Trophoblast cell (in vitro differentiated cells and primary cell): ENCODE measurements at regions not wholly inside any gene's neighbourhood (a gene's known extent, or its start where the extent isn't known, plus 50 kb on each side); places are given as distances from the start of the nearest gene placed in this dataset.

Experiments used
- DNase-seq, 2 donors: peaks; one replicate each; pipeline ENCODE4 v3.0.0-alpha.2; 2016
- H2AFZ ChIP-seq: 2 replicates; pipeline ENCODE4 v1.6.1; 2013; ENCODE audit warnings: low read length, moderate library complexity, mild to moderate bottlenecking; ENCODE audit not compliant: insufficient read depth, poor library complexity
- H2AK5ac ChIP-seq: 2 replicates; pipeline ENCODE4 v1.6.1; 2013; ENCODE audit warnings: mild to moderate bottlenecking, low read length
- H2BK120ac ChIP-seq: 2 replicates; pipeline ENCODE4 v1.6.1; 2013; ENCODE audit warnings: low read length, mild to moderate bottlenecking, moderate library complexity; ENCODE audit not compliant: insufficient read depth, poor library complexity
- H2BK12ac ChIP-seq: 2 replicates; pipeline ENCODE4 v1.6.1; 2013; ENCODE audit warnings: mild to moderate bottlenecking, low read length, moderate library complexity
- H2BK5ac ChIP-seq: 2 replicates; pipeline ENCODE4 v1.6.1; 2013; ENCODE audit warnings: low read length, low read depth, moderate library complexity, mild to moderate bottlenecking; ENCODE audit not compliant: poor library complexity
- H3K14ac ChIP-seq: 2 replicates; pipeline ENCODE4 v1.6.1; 2013; ENCODE audit warnings: mild to moderate bottlenecking, low read length
- H3K18ac ChIP-seq: 2 replicates; pipeline ENCODE4 v1.6.1; 2013; ENCODE audit warnings: mild to moderate bottlenecking, low read length
- H3K23ac ChIP-seq: 2 replicates; pipeline ENCODE4 v1.6.1; 2013; ENCODE audit warnings: low read length
- H3K27ac ChIP-seq: 2 replicates; pipeline ENCODE4 v1.5.1; 2013; ENCODE audit warnings: low read depth, mild to moderate bottlenecking, inconsistent platforms, low read length, moderate library complexity
- H3K27me3 ChIP-seq: 2 replicates; pipeline ENCODE4 v1.6.1; 2013; ENCODE audit warnings: inconsistent platforms, mild to moderate bottlenecking, low read length, moderate library complexity; ENCODE audit not compliant: insufficient read depth
- H3K36me3 ChIP-seq, 2 experiments: 1 replicate in 1 of 2; 2 replicates in 1 of 2; pipeline ENCODE4 v1.6.1; 2013; ENCODE audit warnings: low read length in 2 of 2, mild to moderate bottlenecking in 2 of 2, moderate library complexity in 1 of 2; ENCODE audit not compliant: insufficient read depth in 2 of 2, control insufficient read depth in 1 of 2
- H3K4ac ChIP-seq: 2 replicates; pipeline ENCODE4 v1.6.1; 2013; ENCODE audit warnings: low read depth, mild to moderate bottlenecking, low read length, moderate library complexity
- H3K4me1 ChIP-seq, 2 experiments: 1 replicate in 1 of 2; 2 replicates in 1 of 2; pipeline ENCODE4 v1.6.1; 2013; ENCODE audit warnings: low read length in 2 of 2, mild to moderate bottlenecking in 2 of 2, moderate library complexity in 1 of 2; ENCODE audit not compliant: insufficient read depth in 2 of 2, control insufficient read depth in 1 of 2
- H3K4me2 ChIP-seq: 2 replicates; pipeline ENCODE4 v1.6.1; 2013; ENCODE audit warnings: inconsistent platforms, mild to moderate bottlenecking, low read length, moderate library complexity
- H3K4me3 ChIP-seq: 2 replicates; pipeline ENCODE4 v1.5.1; 2013; ENCODE audit warnings: mild to moderate bottlenecking, low read depth, low read length, inconsistent platforms
- H3K79me1 ChIP-seq: one replicate; pipeline ENCODE4 v1.6.1; 2013; ENCODE audit warnings: low read length
- H3K79me2 ChIP-seq: 2 replicates; pipeline ENCODE4 v1.6.1; 2013; ENCODE audit warnings: low read length, mild to moderate bottlenecking; ENCODE audit not compliant: control insufficient read depth, insufficient read depth, poor library complexity
- H3K9ac ChIP-seq: 2 replicates; pipeline ENCODE4 v1.6.1; 2013; ENCODE audit warnings: mild to moderate bottlenecking, low read length
- H3K9me3 ChIP-seq: 2 replicates; pipeline ENCODE4 v1.6.1; 2013; ENCODE audit warnings: low read depth, mild to moderate bottlenecking, control low read depth, inconsistent platforms, low read length; ENCODE audit not compliant: insufficient read depth
- H4K12ac ChIP-seq: 2 replicates; pipeline ENCODE4 v1.6.1; 2013; ENCODE audit warnings: low read depth, mild to moderate bottlenecking, low read length, moderate library complexity
- H4K8ac ChIP-seq: 2 replicates; pipeline ENCODE4 v1.6.1; 2013; ENCODE audit warnings: low read depth, mild to moderate bottlenecking, low read length, moderate library complexity
- H4K91ac ChIP-seq: one replicate; pipeline ENCODE4 v1.6.1; 2013; ENCODE audit warnings: low read depth, mild to moderate bottlenecking, low read length, moderate library complexity
- WGBS: extraction: QIAGEN DNeasy Blood & Tissue Kit; methylation state at CpG from one replicate; pipeline ENCODE4 v1.1.7; 2013; ENCODE audit warnings: missing lambda C conversion rate; ENCODE audit not compliant: insufficient read length, insufficient coverage; ENCODE audit errors: extremely low coverage; 5-methylcytosine and 5-hydroxymethylcytosine counted together

GRCh38 chr6:167581637-167582036 is 245.1 kb upstream of the AFDN start:
- Histone ChIP-seq H3K9me3 (no peaks in the 10 kb centered on the region), H2BK120ac (no peak overlapping the region), H4K91ac (no peak overlapping the region), H3K79me1 (no peaks in the 10 kb centered on the region), H3K4me2 (no peak overlapping the region), H3K27ac (no peak overlapping the region), H2BK12ac (no peak overlapping the region), H3K4me1 (peaks cover 0 to 4% of the 10 kb centered on the region in 2 experiments), H3K79me2 (no peaks in the 10 kb centered on the region), H2BK5ac (no peak overlapping the region), H3K18ac (no peak overlapping the region), H4K8ac (no peak overlapping the region), H4K12ac (no peak overlapping the region), H3K4ac (no peak overlapping the region), H3K23ac (no peak overlapping the region), H3K9ac (no peak overlapping the region), H3K27me3 (no peaks in the 10 kb centered on the region), H3K14ac (no peak overlapping the region), H3K4me3 (no peak overlapping the region), H2AFZ (no peak overlapping the region), H2AK5ac (no peak overlapping the region), H3K36me3 (no peaks in the 10 kb centered on the region)
- no peak for DNase-seq
- no CpG with 5 or more reads among the region's 6 CpGs for WGBS

GRCh38 chr6:167583412-167583811 is 243.3 kb upstream of the AFDN start:
- Histone ChIP-seq H3K79me2 (no peaks in the 10 kb centered on the region), H2BK12ac (no peak overlapping the region), H3K23ac (no peak overlapping the region), H2BK5ac (no peak overlapping the region), H2BK120ac (no peak overlapping the region), H3K79me1 (no peaks in the 10 kb centered on the region), H3K27me3 (no peaks in the 10 kb centered on the region), H3K9me3 (peaks cover 2% of the 10 kb centered on the region), H3K27ac (no peak overlapping the region), H3K4me1 (no peaks in the 10 kb centered on the region), H3K14ac (no peak overlapping the region), H3K4me2 (no peak overlapping the region), H3K4ac (no peak overlapping the region), H2AFZ (no peak overlapping the region), H4K91ac (no peak overlapping the region), H2AK5ac (no peak overlapping the region), H3K18ac (no peak overlapping the region), H3K4me3 (no peak overlapping the region), H3K36me3 (no peaks in the 10 kb centered on the region), H4K12ac (no peak overlapping the region), H4K8ac (no peak overlapping the region), H3K9ac (no peak overlapping the region)
- no peak for DNase-seq
- WGBS: no CpG with 5 or more reads among the region's 2 CpGs

GRCh38 chr6:167588181-167588919 is 238.4 kb upstream of the AFDN start:
- H3K27ac ChIP-seq: no peak overlapping the region
- no peak overlapping the region for H3K4me3 ChIP-seq
- H3K79me2 ChIP-seq: no peaks in the 10 kb centered on the region
- H3K4ac ChIP-seq: no peak overlapping the region
- no peaks in the 10 kb centered on the region for H3K79me1 ChIP-seq
- H2AFZ ChIP-seq: no peak overlapping the region
- H3K9ac ChIP-seq: no peak overlapping the region
- no peaks in the 10 kb centered on the region for H3K27me3 ChIP-seq
- no peaks in the 10 kb centered on the region for H3K36me3 ChIP-seq
- H3K14ac ChIP-seq: no peak overlapping the region
- no peak overlapping the region for H4K8ac ChIP-seq
- H2BK5ac ChIP-seq: no peak overlapping the region
- no peak overlapping the region for H3K4me2 ChIP-seq
- no peak overlapping the region for H3K18ac ChIP-seq
- no peak overlapping the region for H4K12ac ChIP-seq
- H2BK12ac ChIP-seq: no peak overlapping the region
- no peak overlapping the region for H3K23ac ChIP-seq
- H3K9me3 ChIP-seq: peaks cover 14% of the 10 kb centered on the region
- no peak overlapping the region for H2AK5ac ChIP-seq
- H2BK120ac ChIP-seq: no peak overlapping the region
- no peak overlapping the region for H4K91ac ChIP-seq
- no CpG with 5 or more reads among the region's 20 CpGs for WGBS
- no peak for DNase-seq
- H3K4me1 ChIP-seq: no peaks in the 10 kb centered on the region

GRCh38 chr6:167588920-167589614 is 237.6 kb upstream of the AFDN start:
- Histone ChIP-seq H3K4me2 (no peak overlapping the region), H3K79me1 (no peaks in the 10 kb centered on the region), H2BK120ac (no peak overlapping the region), H2BK12ac (no peak overlapping the region), H3K9ac (no peak overlapping the region), H3K4me3 (no peak overlapping the region), H2BK5ac (no peak overlapping the region), H3K9me3 (peaks cover 14% of the 10 kb centered on the region), H3K14ac (no peak overlapping the region), H4K91ac (no peak overlapping the region), H3K36me3 (no peaks in the 10 kb centered on the region), H3K18ac (no peak overlapping the region), H2AK5ac (no peak overlapping the region), H3K79me2 (no peaks in the 10 kb centered on the region), H3K4me1 (no peaks in the 10 kb centered on the region), H4K8ac (no peak overlapping the region), H3K4ac (no peak overlapping the region), H2AFZ (no peak overlapping the region), H3K27me3 (no peaks in the 10 kb centered on the region), H3K23ac (no peak overlapping the region), H3K27ac (no peak overlapping the region), H4K12ac (no peak overlapping the region)
- no peak for DNase-seq
- no CpG with 5 or more reads among the region's 18 CpGs for WGBS
